Fibroblast of lung (primary cell): ENCODE measurements at regions not wholly inside any gene's neighbourhood (a gene's known extent, or its start where the extent isn't known, plus 50 kb on each side); places are given as distances from the start of the nearest gene placed in this dataset.

Experiments used
- CTCF ChIP-seq, 2 donors: IDR thresholded peaks in 1 of 2; conservative IDR thresholded peaks in 1 of 2; 1 replicate in 1 of 2; 2 replicates in 1 of 2; pipeline ENCODE4 v1.5.1; 2011 to 2012; ENCODE audit warnings: low read length in 2 of 2, control low read depth in 1 of 2, inconsistent platforms in 1 of 2, low read depth in 1 of 2, mild to moderate bottlenecking in 1 of 2
- EZH2 ChIP-seq: IDR thresholded peaks from 2 replicates; pipeline ENCODE4 v1.5.1; 2012; ENCODE audit warnings: low read length, control low read depth, mild to moderate bottlenecking; ENCODE audit errors: missing control alignments

- TF ChIP-seq EZH2, result no peak
- TF ChIP-seq CTCF (conservative IDR thresholded peaks at IDR 0.05 in 1 of 2, IDR thresholded peaks at IDR 0.05 in 1 of 2; ENCODE audit: low read depth in 1 of 2, low read length in 2 of 2), result no peak
Observed at GRCh38 chrX:150119323-150119722, 181.0 kb upstream of the EOLA2 start.
